ENCODE measurements at regions not wholly inside any gene's neighbourhood (a gene's known extent, or its start where the extent isn't known, plus 50 kb on each side); places are given as distances from the start of the nearest gene placed in this dataset.
"Not testable (repeated sequence)": the region's sequence is repeated elsewhere in the genome, so short reads cannot be mapped to it uniquely, and the experiment has no call there.

DNA sequence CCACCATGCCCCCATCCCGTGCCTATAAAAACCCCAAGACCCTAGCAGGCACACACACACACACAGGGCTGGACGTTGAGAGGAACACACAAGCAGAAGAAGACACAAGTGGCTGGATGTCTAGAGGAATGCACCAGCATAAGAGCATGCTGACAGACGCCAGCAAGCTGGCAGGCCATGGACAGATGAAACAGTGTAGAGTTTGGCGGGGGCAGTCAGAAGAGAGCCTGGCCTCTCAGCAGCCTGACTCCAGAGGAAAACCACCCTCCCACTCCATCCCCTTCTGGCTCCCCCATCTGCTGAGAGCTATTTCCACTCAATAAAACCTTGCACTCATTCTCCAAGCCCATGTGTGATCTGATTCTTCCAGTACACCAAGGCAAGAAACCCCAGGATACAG is 255.8 kb upstream of the FAM78B start:
- TF ChIP-seq ARNTL (CRISPR knock-in tag; IDR thresholded peaks at IDR 0.05; ENCODE audit: borderline replicate concordance, low read depth); ZNF565 (CRISPR knock-in tag; conservative IDR thresholded peaks at IDR 0.05; ENCODE audit: low read depth); ZFP3 (CRISPR knock-in tag; IDR thresholded peaks at IDR 0.05); CSRNP3 (CRISPR knock-in tag; IDR thresholded peaks at IDR 0.05); ISL1 (CRISPR knock-in tag; IDR thresholded peaks at IDR 0.05); PATZ1 (CRISPR knock-in tag; IDR thresholded peaks at IDR 0.05; ENCODE audit: borderline replicate concordance): not testable (repeated sequence)

All from SK-N-SH treated with all-trans-retinoic acid at 6 μM for 48 hours (cell line).